ENCODE measurements at regions not wholly inside any gene's neighbourhood (a gene's known extent, or its start where the extent isn't known, plus 50 kb on each side); places are given as distances from the start of the nearest gene placed in this dataset.

- FAIRE-seq (no peak), DNase-seq (ENCODE audit: low read depth, low spot score) (no peak), ATAC-seq (no peak)
- Histone ChIP-seq H4K20me1 (ENCODE audit: control insufficient read depth, insufficient read depth) (no peaks in the 10 kb centered on the region), H2AFZ (ENCODE audit: control insufficient read depth, low read depth, low read length) (no peak overlapping the region), H3K36me3 (ENCODE audit: control insufficient read depth in 2 of 2, insufficient read depth in 2 of 2, low read length in 1 of 2) (no peaks in the 10 kb centered on the region), H3K4me2 (ENCODE audit: control insufficient read depth, insufficient read depth) (no peak overlapping the region), H3K27ac (ENCODE audit: control insufficient read depth, insufficient read depth) (no peak overlapping the region), H3K27me3 (replicated peaks in 1 of 2; ENCODE audit: control insufficient read depth in 2 of 2, insufficient read depth in 2 of 2, low read length in 1 of 2) (peaks cover 0 to 3% of the 10 kb centered on the region in 2 experiments; a peak in 2 of 4 replicates), H3K9ac (ENCODE audit: control insufficient read depth, insufficient read depth, low read length) (no peak overlapping the region), H3K9me3 (replicated peaks; ENCODE audit: control insufficient read depth, insufficient read depth, low read length) (no peaks in the 10 kb centered on the region), H3K79me2 (ENCODE audit: control insufficient read depth, insufficient read depth, low read length) (no peaks in the 10 kb centered on the region), H3K4me3 (no peak overlapping the region), H3K4me1 (ENCODE audit: control insufficient read depth, insufficient read depth, low read length) (no peaks in the 10 kb centered on the region)
- ChIA-PET SMC1A (ENCODE audit: uncharacterized antibody, unreplicated experiment) (interaction anchor here (0.6 kb wide), 1 partner anchor 43 kb away, joined by 3 read pairs; no protein-coding TSS in a partner anchor), CTCF (no interaction called here), POLR2A (no interaction called here), RAD21 (ENCODE audit: unreplicated experiment) (no interaction called here)
- no TSS peak for BruUV-seq (replicated peaks)
- WGBS (ENCODE audit: insufficient coverage, insufficient replicate concordance, low lambda C conversion rate, missing lambda C conversion rate): 0% methylated on average over 8 of the region's 8 CpGs
- intact Hi-C loops (cut with micrococcal nuclease; ENCODE audit: unreplicated experiment): no loop called here
- TF ChIP-seq CREM (IDR thresholded peaks at IDR 0.05; ENCODE audit: low read depth) (no peak), PAX8 (IDR thresholded peaks at IDR 0.05) (no peak), BHLHE40 (IDR thresholded peaks at IDR 0.05; ENCODE audit: borderline replicate concordance in 1 of 2, low read depth in 2 of 2, low read length in 1 of 2) (no peak), BCL11A (IDR thresholded peaks at IDR 0.05; ENCODE audit: low read depth, low read length) (no peak), REST (IDR thresholded peaks at IDR 0.05; ENCODE audit: low read depth, low read length) (no peak), MYB (IDR thresholded peaks at IDR 0.05; ENCODE audit: borderline replicate concordance, low read depth, low read length) (no peak), ETV6 (conservative IDR thresholded peaks at IDR 0.05 in 1 of 2, IDR thresholded peaks at IDR 0.05 in 1 of 2; ENCODE audit: borderline replicate concordance in 1 of 2, low read depth in 1 of 2) (no peak), CBFB (IDR thresholded peaks at IDR 0.05; ENCODE audit: low read depth) (no peak), POLR2AphosphoS5 (IDR thresholded peaks at IDR 0.05; ENCODE audit: low read length) (no peak), ZNF274 (IDR thresholded peaks at IDR 0.05; ENCODE audit: insufficient read depth, insufficient read length) (no peak), RUNX3 (IDR thresholded peaks at IDR 0.05; ENCODE audit: low read length) (no peak), STAT3 (IDR thresholded peaks at IDR 0.05; ENCODE audit: low read depth, low read length) (no peak), FOXK2 (IDR thresholded peaks at IDR 0.05) (no peak), BRCA1 (IDR thresholded peaks at IDR 0.05; ENCODE audit: low read depth, low read length) (no peak), CBX3 (IDR thresholded peaks at IDR 0.05; ENCODE audit: borderline replicate concordance, low read depth) (no peak)
- TF ChIP-seq, protein P1, sequence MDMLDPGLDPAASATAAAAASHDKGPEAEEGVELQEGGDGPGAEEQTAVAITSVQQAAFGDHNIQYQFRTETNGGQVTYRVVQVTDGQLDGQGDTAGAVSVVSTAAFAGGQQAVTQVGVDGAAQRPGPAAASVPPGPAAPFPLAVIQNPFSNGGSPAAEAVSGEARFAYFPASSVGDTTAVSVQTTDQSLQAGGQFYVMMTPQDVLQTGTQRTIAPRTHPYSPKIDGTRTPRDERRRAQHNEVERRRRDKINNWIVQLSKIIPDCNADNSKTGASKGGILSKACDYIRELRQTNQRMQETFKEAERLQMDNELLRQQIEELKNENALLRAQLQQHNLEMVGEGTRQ (IDR thresholded peaks at IDR 0.05; ENCODE audit: borderline replicate concordance, low read depth, low read length): no peak
- in situ Hi-C loops (cut with MboI): no loop called here
These were observed 81.0 kb upstream of the FOXQ1 start for GRCh38 chr6:1230689-1231605.

Data from GM12878 (cell line).